ENCODE measurements at regions not wholly inside any gene's neighbourhood (a gene's known extent, or its start where the extent isn't known, plus 50 kb on each side); places are given as distances from the start of the nearest gene placed in this dataset.

DNA sequence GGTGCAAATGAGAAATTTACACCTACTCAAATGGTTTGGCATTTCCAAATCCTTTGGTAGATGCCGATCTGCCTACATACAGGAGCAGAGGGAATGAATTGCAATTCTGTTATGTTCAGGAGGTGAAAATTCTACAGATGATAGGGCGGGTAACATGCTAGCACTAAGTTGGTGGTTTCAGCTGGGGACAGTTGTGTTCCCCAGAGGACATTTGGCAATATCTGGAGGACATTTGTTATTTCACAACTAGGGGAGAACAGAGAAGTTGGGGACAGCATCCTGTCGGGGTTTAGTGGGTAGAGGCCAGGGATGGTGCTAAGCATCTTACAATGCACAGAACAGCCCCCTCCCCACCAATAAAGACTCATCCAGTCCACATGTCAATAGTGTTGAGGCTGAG lies 96.5 kb upstream of the PUDP start:
- Histone ChIP-seq H3K9me3 (ENCODE audit: low read length) (no peaks in the 10 kb centered on the region), H3K27me3 (ENCODE audit: insufficient read depth, low read length) (no peaks in the 10 kb centered on the region), H3K36me3 (ENCODE audit: insufficient read depth, low read length) (no peaks in the 10 kb centered on the region), H3K9me2 (ENCODE audit: low read depth, low read length) (no peaks in the 10 kb centered on the region), H3K4me3 (ENCODE audit: low read depth, low read length, poor library complexity, severe bottlenecking) (no peak overlapping the region), H3F3A (ENCODE audit: insufficient read depth, low read length) (no peaks in the 10 kb centered on the region), H3K9ac (ENCODE audit: low read length) (no peak overlapping the region), H4K20me1 (ENCODE audit: insufficient read depth, low read length) (no peaks in the 10 kb centered on the region), H3K79me2 (ENCODE audit: insufficient read depth, low read length) (no peaks in the 10 kb centered on the region), H3K4me2 (ENCODE audit: low read length) (no peak overlapping the region), H2AFZ (ENCODE audit: low read length) (no peak overlapping the region), H3K4me1 (ENCODE audit: insufficient read depth, low read length, severe bottlenecking) (no peaks in the 10 kb centered on the region), H3K27ac (ENCODE audit: low read depth, low read length, poor library complexity, severe bottlenecking) (no peak overlapping the region)
- TF ChIP-seq, protein P1, sequence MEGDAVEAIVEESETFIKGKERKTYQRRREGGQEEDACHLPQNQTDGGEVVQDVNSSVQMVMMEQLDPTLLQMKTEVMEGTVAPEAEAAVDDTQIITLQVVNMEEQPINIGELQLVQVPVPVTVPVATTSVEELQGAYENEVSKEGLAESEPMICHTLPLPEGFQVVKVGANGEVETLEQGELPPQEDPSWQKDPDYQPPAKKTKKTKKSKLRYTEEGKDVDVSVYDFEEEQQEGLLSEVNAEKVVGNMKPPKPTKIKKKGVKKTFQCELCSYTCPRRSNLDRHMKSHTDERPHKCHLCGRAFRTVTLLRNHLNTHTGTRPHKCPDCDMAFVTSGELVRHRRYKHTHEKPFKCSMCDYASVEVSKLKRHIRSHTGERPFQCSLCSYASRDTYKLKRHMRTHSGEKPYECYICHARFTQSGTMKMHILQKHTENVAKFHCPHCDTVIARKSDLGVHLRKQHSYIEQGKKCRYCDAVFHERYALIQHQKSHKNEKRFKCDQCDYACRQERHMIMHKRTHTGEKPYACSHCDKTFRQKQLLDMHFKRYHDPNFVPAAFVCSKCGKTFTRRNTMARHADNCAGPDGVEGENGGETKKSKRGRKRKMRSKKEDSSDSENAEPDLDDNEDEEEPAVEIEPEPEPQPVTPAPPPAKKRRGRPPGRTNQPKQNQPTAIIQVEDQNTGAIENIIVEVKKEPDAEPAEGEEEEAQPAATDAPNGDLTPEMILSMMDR (IDR thresholded peaks at IDR 0.05; ENCODE audit: low read length), result no peak
- TF ChIP-seq EZH2 (IDR thresholded peaks at IDR 0.05; ENCODE audit: borderline replicate concordance, low read length), result no peak

DNA sequence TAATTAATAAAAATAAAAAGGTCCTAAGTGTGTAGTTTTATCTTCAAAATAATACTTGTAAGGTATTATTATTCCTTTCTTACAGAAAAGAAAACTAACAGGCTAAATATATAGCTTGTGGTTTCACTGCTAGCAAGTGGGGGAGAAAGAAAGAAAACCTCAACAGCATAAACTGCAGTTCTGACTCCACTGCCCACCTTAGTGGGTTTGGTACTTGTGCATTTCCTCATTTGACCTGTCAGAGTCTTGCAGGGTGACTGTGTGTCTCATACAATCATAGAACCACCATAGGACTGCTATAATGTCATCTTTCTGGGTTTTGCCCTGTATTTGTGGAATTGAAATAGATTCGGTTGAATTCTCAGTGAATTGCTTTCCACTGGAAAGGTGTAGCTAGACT lies 94.7 kb upstream of the PUDP start:
- Histone ChIP-seq H3K9ac (ENCODE audit: low read length) (no peak overlapping the region), H3F3A (ENCODE audit: insufficient read depth, low read length) (no peaks in the 10 kb centered on the region), H4K20me1 (ENCODE audit: insufficient read depth, low read length) (no peaks in the 10 kb centered on the region), H3K4me2 (ENCODE audit: low read length) (no peak overlapping the region), H3K4me1 (ENCODE audit: insufficient read depth, low read length, severe bottlenecking) (no peaks in the 10 kb centered on the region), H3K4me3 (ENCODE audit: low read depth, low read length, poor library complexity, severe bottlenecking) (no peak overlapping the region), H3K36me3 (ENCODE audit: insufficient read depth, low read length) (no peaks in the 10 kb centered on the region), H3K79me2 (ENCODE audit: insufficient read depth, low read length) (no peaks in the 10 kb centered on the region), H3K27me3 (ENCODE audit: insufficient read depth, low read length) (no peaks in the 10 kb centered on the region), H3K9me3 (ENCODE audit: low read length) (no peaks in the 10 kb centered on the region), H3K27ac (ENCODE audit: low read depth, low read length, poor library complexity, severe bottlenecking) (no peak overlapping the region), H2AFZ (ENCODE audit: low read length) (no peak overlapping the region), H3K9me2 (ENCODE audit: low read depth, low read length) (no peaks in the 10 kb centered on the region)
- TF ChIP-seq, protein P1 (IDR thresholded peaks at IDR 0.05; ENCODE audit: low read length), result no peak

DNA sequence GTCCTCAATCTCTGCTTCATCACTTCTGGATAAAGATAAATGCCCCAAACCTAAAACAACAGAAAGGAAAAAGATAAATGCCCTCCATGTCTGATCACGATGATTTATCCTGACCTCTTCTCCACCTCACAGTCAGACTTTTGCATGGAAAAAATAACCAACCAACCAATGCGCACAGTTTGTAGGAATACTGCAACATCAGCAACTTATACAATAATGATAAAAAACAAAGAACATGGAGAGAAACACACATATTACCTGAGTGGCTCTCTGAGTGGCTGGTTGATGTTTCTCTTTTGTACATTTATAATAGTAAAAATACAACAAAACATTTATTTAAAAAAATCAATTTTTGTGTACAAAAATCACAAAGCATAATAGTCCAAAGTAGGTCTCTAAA lies 93.0 kb upstream of the PUDP start:
- H4K20me1 ChIP-seq (ENCODE audit: insufficient read depth, low read length), result no peaks in the 10 kb centered on the region
- no peak overlapping the region for H3K4me3 ChIP-seq (ENCODE audit: low read depth, low read length, poor library complexity, severe bottlenecking)
- no peak overlapping the region for H3K4me2 ChIP-seq (ENCODE audit: low read length)
- no peaks in the 10 kb centered on the region for H3K9me3 ChIP-seq (ENCODE audit: low read length)
- no peaks in the 10 kb centered on the region for H3K27me3 ChIP-seq (ENCODE audit: insufficient read depth, low read length)
- H2AFZ ChIP-seq (ENCODE audit: low read length), result no peak overlapping the region
- no peak for TF ChIP-seq EZH2 (IDR thresholded peaks at IDR 0.05; ENCODE audit: borderline replicate concordance, low read length)
- TF ChIP-seq, protein P1 (IDR thresholded peaks at IDR 0.05; ENCODE audit: low read length), result no peak
- no peaks in the 10 kb centered on the region for H3K36me3 ChIP-seq (ENCODE audit: insufficient read depth, low read length)
- H3K9me2 ChIP-seq (ENCODE audit: low read depth, low read length), result no peaks in the 10 kb centered on the region
- no peak overlapping the region for H3K9ac ChIP-seq (ENCODE audit: low read length)
- H3F3A ChIP-seq (ENCODE audit: insufficient read depth, low read length), result no peaks in the 10 kb centered on the region
- no peaks in the 10 kb centered on the region for H3K79me2 ChIP-seq (ENCODE audit: insufficient read depth, low read length)
- no peak overlapping the region for H3K27ac ChIP-seq (ENCODE audit: low read depth, low read length, poor library complexity, severe bottlenecking)
- H3K4me1 ChIP-seq (ENCODE audit: insufficient read depth, low read length, severe bottlenecking), result no peaks in the 10 kb centered on the region
